Sigmoid colon (tissue), 6 donors: ENCODE measurements at regions not wholly inside any gene's neighbourhood (a gene's known extent, or its start where the extent isn't known, plus 50 kb on each side); places are given as distances from the start of the nearest gene placed in this dataset.
"Not testable (repeated sequence)": the region's sequence is repeated elsewhere in the genome, so short reads cannot be mapped to it uniquely, and the experiment has no call there.

ENCODE experiments used
- DNase-seq: peaks from one replicate; pipeline ENCODE4 v3.0.0-alpha.2; 2019
- H3K27ac ChIP-seq, 4 donors: fragments of 200-600 bp; sonication (generic); one replicate each; pipeline ENCODE4 v1.5.1; 2016 to 2019; ENCODE audit warnings: mild to moderate bottlenecking in 1 of 4
- H3K27me3 ChIP-seq, 3 donors: fragments of 200-600 bp; sonication (generic); one replicate each; pipeline ENCODE4 v1.5.1; 2019; ENCODE audit warnings: mild to moderate bottlenecking in 1 of 3
- H3K36me3 ChIP-seq, 4 donors: fragments of 200-600 bp; sonication (generic); one replicate each; pipeline ENCODE4 v1.5.1; 2016 to 2019
- H3K4me1 ChIP-seq, 4 donors: fragments of 200-600 bp; sonication (generic); one replicate each; pipeline ENCODE4 v1.5.1; 2017 to 2019
- H3K4me3 ChIP-seq, 4 donors: fragments of 200-600 bp; sonication (generic); one replicate each; pipeline ENCODE4 v1.5.1; 2017 to 2019; ENCODE audit warnings: mild to moderate bottlenecking in 2 of 4, moderate library complexity in 1 of 4
- H3K9me3 ChIP-seq, 4 donors: fragments of 200-600 bp in 3 of 4; sonication (generic) in 3 of 4; one replicate each; pipeline versions ENCODE4 v1.5.1 to v1.6.1; 2013 to 2019
- EP300 ChIP-seq, 4 donors: sonication (generic); formaldehyde crosslinking; IDR thresholded peaks; one replicate each; pipeline ENCODE4 v1.6.1; 2017; ENCODE audit warnings: antibody characterized with exemption in 4 of 4
- POLR2A ChIP-seq, 2 donors: fragments of 450-650 bp; IDR thresholded peaks; one replicate each; pipeline ENCODE4 v1.6.1; 2016; ENCODE audit warnings: antibody characterized with exemption in 2 of 2, mild to moderate bottlenecking in 2 of 2, moderate library complexity in 2 of 2
- POLR2AphosphoS5 ChIP-seq, 4 donors: sonication (generic); formaldehyde crosslinking; IDR thresholded peaks; one replicate each; pipeline ENCODE4 v1.6.1; 2017; ENCODE audit warnings: antibody characterized with exemption in 4 of 4
- WGBS, 2 donors: extraction: QIAGEN DNeasy Blood & Tissue Kit; methylation state at CpG; one replicate each; pipeline ENCODE4 v1.1.7; 2013; 5-methylcytosine and 5-hydroxymethylcytosine counted together
- intact Hi-C: fragments of 100-400 bp; cut with DNase I; formaldehyde crosslinking; loops from one replicate; pipeline ENCODE4 v1.15.1; 2023
- TF ChIP-seq, protein P1 (sequence below), 4 experiments: fragments of 450-650 bp in 3 of 4; fragments of 200-600 bp in 1 of 4; IDR thresholded peaks; one replicate each; pipeline ENCODE4 v1.5.1; 2016 to 2019; ENCODE audit warnings: antibody characterized with exemption in 4 of 4, mild to moderate bottlenecking in 3 of 4, moderate library complexity in 2 of 4
- donor health status: healthy with polysubstance abuse.
- donor health status: healthy.

DNA sequence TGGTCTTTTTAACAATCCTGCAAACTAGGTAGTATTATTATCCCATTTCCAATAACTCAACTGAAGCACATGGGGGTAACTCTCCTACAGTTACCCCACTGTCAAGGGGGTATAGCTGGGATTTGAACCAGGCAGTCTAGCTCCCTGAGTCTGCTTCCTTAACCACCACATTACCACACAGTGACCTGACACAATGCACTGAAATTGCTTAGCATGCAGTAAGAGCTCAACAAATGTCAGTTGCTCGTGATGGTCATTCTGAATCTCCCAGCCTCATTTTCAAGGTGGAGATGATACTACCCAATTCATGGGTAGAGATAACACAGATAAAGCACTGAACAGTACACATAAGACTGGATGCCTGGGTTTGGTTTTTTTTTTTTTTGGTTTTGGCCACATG, 193.2 kb upstream of the MYLIP start:
- Histone ChIP-seq H3K9me3 (peaks cover 0 to 4% (median 0%) of the 10 kb centered on the region in 4 donors), H3K27ac (no peak overlapping the region), H3K4me3 (no peak overlapping the region), H3K4me1 (no peaks in the 10 kb centered on the region), H3K36me3 (no peaks in the 10 kb centered on the region), H3K27me3 (no peaks in the 10 kb centered on the region)
- no peak for DNase-seq
- intact Hi-C loops: no loop called here
- WGBS, 2 donors: 90 to 94% methylated on average over 1 of the region's 1 CpG
- TF ChIP-seq EP300 (IDR thresholded peaks at IDR 0.05): no peak
- TF ChIP-seq POLR2AphosphoS5 (IDR thresholded peaks at IDR 0.05): no peak
- TF ChIP-seq, protein P1, sequence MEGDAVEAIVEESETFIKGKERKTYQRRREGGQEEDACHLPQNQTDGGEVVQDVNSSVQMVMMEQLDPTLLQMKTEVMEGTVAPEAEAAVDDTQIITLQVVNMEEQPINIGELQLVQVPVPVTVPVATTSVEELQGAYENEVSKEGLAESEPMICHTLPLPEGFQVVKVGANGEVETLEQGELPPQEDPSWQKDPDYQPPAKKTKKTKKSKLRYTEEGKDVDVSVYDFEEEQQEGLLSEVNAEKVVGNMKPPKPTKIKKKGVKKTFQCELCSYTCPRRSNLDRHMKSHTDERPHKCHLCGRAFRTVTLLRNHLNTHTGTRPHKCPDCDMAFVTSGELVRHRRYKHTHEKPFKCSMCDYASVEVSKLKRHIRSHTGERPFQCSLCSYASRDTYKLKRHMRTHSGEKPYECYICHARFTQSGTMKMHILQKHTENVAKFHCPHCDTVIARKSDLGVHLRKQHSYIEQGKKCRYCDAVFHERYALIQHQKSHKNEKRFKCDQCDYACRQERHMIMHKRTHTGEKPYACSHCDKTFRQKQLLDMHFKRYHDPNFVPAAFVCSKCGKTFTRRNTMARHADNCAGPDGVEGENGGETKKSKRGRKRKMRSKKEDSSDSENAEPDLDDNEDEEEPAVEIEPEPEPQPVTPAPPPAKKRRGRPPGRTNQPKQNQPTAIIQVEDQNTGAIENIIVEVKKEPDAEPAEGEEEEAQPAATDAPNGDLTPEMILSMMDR (IDR thresholded peaks at IDR 0.05): no peak
- TF ChIP-seq POLR2A (IDR thresholded peaks at IDR 0.05): no peak

DNA sequence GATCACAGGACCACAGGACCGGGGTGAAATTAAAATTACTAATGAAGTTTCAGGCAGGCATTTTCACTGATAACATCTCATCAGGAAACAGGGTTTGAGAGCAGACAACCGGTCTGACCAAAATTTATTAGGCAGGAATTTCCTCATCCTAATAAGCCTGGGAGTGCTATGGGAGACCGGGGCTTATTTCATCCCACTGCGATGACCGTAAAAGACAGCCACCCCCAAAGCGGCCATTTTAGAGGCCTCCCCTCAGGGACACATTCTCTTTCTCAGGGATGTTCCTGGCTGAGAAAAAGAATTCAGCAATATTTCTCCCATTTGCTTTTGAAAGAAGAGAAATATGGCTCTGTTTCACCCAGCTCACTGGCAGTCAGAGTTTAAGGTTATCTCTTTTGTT, 197.2 kb upstream of the MYLIP start:
- H3K36me3 ChIP-seq, H3K27ac ChIP-seq, H3K4me3 ChIP-seq, H3K9me3 ChIP-seq, H3K27me3 ChIP-seq, DNase-seq, H3K4me1 ChIP-seq, intact Hi-C loops: not testable (repeated sequence)
- WGBS, 2 donors: 95% methylated on average over 6 of the region's 6 CpGs

DNA sequence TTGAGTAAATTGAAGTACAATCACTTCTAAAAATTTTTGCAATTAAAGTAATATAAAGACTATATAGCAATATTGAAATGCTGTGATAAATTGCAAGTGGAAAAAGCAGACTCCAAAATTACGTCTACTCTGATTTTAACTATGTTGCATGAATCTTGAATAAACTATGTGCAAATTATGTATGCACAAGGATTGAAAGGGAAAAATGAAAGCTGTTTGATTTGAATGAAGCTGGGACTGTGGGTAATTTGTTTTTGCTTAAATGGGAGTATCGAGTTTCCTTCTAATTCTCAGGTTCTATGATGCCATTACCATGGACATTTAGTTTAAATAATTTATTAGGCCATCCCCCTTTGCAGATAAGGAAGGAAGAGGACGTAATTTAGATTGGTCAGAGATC, 198.7 kb upstream of the MYLIP start:
- no peak for TF ChIP-seq EP300 (IDR thresholded peaks at IDR 0.05)
- TF ChIP-seq, protein P1 (IDR thresholded peaks at IDR 0.05): no peak
- no peak for TF ChIP-seq POLR2AphosphoS5 (IDR thresholded peaks at IDR 0.05)
- no peak for TF ChIP-seq POLR2A (IDR thresholded peaks at IDR 0.05)
- peaks cover 0 to 4% (median 0%) of the 10 kb centered on the region in 4 donors for H3K9me3 ChIP-seq
- no peak overlapping the region for H3K27ac ChIP-seq
- WGBS, 2 donors: 86 to 87% methylated on average over 3 of the region's 3 CpGs
- no peaks in the 10 kb centered on the region for H3K36me3 ChIP-seq
- no peaks in the 10 kb centered on the region for H3K27me3 ChIP-seq
- no peak overlapping the region for H3K4me3 ChIP-seq
- intact Hi-C loops: no loop called here
- no peak for DNase-seq
- no peaks in the 10 kb centered on the region for H3K4me1 ChIP-seq

DNA sequence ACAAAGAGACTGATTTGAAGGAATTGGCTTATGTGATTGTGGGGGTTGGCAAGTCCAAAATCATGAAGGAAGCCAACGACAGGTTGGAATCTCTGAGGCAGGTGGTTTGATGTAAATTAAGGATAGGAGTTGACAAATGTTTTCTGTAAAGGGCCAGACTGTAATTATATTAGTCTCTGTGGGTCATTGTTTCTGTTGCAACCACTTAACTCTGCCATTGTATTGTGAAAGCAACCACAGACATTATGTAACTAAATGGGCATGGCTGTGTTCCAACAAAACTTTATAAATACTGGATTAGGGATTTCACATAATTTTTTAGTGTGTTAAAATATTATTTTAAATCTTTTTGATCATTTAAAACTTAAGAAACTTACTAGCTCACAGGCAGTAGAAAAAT, 199.2 kb upstream of the MYLIP start:
- WGBS, 2 donors: 71 to 86% methylated on average over 1 of the region's 1 CpG
- intact Hi-C loops: no loop called here
- Histone ChIP-seq H3K36me3 (no peaks in the 10 kb centered on the region), H3K4me3 (no peak overlapping the region), H3K4me1 (no peaks in the 10 kb centered on the region), H3K9me3 (peaks cover 0 to 4% (median 0%) of the 10 kb centered on the region in 4 donors), H3K27me3 (no peaks in the 10 kb centered on the region), H3K27ac (no peak overlapping the region)
- TF ChIP-seq POLR2AphosphoS5 (IDR thresholded peaks at IDR 0.05) (no peak), EP300 (IDR thresholded peaks at IDR 0.05) (no peak), POLR2A (IDR thresholded peaks at IDR 0.05) (no peak)
- TF ChIP-seq, protein P1 (IDR thresholded peaks at IDR 0.05): no peak
- DNase-seq: no peak

DNA sequence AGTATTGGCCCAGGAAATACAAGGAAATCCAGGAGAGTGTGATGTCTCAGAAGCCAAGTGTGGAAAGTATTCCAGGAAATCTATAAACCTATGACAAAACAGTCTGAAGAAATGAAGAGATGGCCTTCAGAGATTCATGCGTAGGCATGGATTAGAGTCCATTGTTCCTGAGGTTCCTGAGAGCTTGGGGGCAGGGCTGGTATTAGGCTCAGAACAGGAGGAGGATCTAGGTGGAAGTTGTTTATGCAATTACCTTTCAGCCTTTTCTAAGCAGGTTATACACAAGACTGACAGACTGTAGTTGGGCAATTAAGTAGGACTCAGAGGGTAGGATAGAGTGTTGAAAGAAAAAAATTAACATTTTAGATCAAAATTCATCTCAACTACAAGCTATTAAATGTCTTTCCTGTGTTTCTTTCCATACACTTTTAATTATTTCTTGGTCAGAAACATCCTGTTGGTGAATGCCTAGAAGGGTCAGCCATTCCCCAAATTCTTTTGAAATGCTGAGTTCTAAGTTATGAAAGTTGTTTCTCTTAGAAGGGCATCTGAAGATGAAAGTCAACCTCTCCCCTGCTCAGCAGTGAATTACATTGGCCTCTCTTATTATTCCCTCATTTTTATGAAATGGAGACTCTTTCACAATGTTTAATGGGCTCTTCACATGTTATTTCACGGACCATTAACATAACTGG, 201.2 kb upstream of the MYLIP start:
- WGBS, 2 donors: 87 to 92% methylated on average over 2 of the region's 2 CpGs
- Histone ChIP-seq H3K9me3 (peaks cover 0 to 4% (median 0%) of the 10 kb centered on the region in 4 donors), H3K27ac (no peak overlapping the region), H3K4me3 (no peak overlapping the region), H3K4me1 (peaks cover 0 to 9% (median 3%) of the 10 kb centered on the region in 4 donors), H3K27me3 (no peaks in the 10 kb centered on the region), H3K36me3 (no peaks in the 10 kb centered on the region)
- TF ChIP-seq, protein P1 (IDR thresholded peaks at IDR 0.05): no peak
- TF ChIP-seq POLR2AphosphoS5 (IDR thresholded peaks at IDR 0.05): no peak
- no peak for TF ChIP-seq POLR2A (IDR thresholded peaks at IDR 0.05)
- no peak for TF ChIP-seq EP300 (IDR thresholded peaks at IDR 0.05)
- DNase-seq: no peak
- intact Hi-C loops: no loop called here
